ENCODE measurements at regions not wholly inside any gene's neighbourhood (a gene's known extent, or its start where the extent isn't known, plus 50 kb on each side); places are given as distances from the start of the nearest gene placed in this dataset.

GRCh38 chr15:96066126-96066525, 264.4 kb upstream of the NR2F2 start:
- TF ChIP-seq PBX2 (CRISPR knock-in tag; IDR thresholded peaks at IDR 0.05) (no peak), JUND (CRISPR knock-in tag; IDR thresholded peaks at IDR 0.05) (no peak), CBFB (CRISPR knock-in tag; IDR thresholded peaks at IDR 0.05) (no peak), NR2F1 (CRISPR knock-in tag; IDR thresholded peaks at IDR 0.05) (no peak)
- TF ChIP-seq, protein P1, sequence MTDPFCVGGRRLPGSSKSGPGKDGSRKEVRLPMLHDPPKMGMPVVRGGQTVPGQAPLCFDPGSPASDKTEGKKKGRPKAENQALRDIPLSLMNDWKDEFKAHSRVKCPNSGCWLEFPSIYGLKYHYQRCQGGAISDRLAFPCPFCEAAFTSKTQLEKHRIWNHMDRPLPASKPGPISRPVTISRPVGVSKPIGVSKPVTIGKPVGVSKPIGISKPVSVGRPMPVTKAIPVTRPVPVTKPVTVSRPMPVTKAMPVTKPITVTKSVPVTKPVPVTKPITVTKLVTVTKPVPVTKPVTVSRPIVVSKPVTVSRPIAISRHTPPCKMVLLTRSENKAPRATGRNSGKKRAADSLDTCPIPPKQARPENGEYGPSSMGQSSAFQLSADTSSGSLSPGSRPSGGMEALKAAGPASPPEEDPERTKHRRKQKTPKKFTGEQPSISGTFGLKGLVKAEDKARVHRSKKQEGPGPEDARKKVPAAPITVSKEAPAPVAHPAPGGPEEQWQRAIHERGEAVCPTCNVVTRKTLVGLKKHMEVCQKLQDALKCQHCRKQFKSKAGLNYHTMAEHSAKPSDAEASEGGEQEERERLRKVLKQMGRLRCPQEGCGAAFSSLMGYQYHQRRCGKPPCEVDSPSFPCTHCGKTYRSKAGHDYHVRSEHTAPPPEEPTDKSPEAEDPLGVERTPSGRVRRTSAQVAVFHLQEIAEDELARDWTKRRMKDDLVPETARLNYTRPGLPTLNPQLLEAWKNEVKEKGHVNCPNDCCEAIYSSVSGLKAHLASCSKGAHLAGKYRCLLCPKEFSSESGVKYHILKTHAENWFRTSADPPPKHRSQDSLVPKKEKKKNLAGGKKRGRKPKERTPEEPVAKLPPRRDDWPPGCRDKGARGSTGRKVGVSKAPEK (CRISPR knock-in tag; IDR thresholded peaks at IDR 0.05; ENCODE audit: borderline replicate concordance) = no peak
